NCI-H345 (cell line): ENCODE measurements at regions not wholly inside any gene's neighbourhood (a gene's known extent, or its start where the extent isn't known, plus 50 kb on each side); places are given as distances from the start of the nearest gene placed in this dataset.
"Not testable (repeated sequence)": the region's sequence is repeated elsewhere in the genome, so short reads cannot be mapped to it uniquely, and the experiment has no call there.

ENCODE experiments used
- DNase-seq: peaks from one replicate; lab custom pipeline; 2025; lab: John Stamatoyannopoulos, UW

DNA sequence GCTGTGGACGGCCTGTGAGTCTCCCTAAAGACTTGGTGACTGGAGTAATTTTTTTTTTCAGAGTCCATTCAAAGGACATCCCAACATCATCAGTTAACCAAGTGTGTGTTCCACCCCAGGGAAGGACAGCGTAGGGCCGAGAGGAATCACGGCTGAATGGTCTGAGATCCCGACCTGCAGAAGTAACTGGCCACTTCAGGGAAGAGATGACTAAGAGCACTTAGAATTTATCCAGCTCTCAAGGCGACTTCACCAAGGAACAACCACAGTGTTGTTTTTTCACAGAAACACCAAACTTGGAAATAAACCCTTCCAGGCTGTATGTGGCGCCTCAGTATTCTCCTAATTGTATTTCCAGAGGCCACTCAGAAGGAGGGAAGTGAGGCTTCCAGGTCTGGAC, 231.6 kb downstream of the FNDC1 start:
- no peak for DNase-seq

DNA sequence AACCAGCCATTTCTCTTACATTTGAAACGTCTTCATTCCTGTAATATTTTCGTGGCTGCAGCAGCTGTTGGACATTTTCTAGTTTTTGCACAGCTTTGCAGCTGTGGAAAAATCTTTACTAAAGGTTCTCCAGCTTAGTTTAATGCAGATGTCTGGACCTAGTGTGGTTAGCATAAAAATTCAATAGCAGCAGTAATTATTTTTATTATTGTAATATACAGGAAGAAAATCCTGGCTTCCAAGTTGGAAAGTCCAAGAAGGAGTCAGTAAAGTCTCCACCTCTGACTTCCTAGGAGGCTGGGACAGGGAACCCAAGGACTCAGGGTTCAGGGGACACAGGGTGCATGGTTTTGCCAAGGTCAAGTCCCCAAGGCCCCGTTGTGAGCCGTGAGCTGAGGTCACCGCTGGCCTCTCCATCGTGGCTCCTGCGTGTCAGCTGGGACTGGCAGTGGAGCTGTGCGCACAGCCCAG, 230.6 kb downstream of the FNDC1 start:
- DNase-seq: no peak

DNA sequence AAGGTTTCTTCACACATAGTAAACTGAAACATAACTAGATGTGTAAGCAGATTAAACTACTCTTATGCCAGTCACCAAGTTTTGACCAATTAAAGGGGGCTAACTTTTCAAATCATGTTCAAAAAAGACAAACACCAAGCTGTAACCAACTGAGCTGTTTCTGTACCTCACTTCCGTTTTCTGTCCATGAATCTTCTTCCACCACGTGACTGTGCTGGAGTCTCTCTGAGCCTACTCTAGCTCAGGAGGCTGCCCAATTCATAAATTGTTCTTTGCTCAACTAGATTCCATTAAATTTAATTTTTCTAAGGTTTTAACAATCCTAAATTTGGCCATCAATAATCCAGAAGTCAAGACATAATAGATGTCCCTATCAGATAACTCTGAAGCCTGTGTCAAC, 229.4 kb downstream of the FNDC1 start:
- no peak for DNase-seq

DNA sequence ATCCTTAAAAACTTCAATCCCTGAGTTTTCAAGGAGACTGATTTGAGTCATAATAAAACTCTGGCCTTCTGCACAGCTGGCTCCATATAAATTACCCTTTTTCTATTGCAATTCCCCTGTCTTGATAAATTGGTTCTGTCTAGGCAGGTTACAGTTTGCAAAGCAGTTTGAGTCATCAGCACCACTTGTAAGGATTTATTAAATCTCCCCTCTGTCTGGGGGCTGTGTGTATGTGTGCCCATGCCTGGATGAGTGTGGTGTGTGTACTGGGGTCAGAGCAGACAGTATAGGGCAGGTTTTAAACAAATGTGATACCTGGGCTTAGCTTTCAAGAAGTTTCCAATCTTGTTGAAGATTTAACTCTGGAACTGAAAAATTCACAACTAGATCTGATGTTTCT, 228.6 kb downstream of the FNDC1 start:
- DNase-seq: no peak

DNA sequence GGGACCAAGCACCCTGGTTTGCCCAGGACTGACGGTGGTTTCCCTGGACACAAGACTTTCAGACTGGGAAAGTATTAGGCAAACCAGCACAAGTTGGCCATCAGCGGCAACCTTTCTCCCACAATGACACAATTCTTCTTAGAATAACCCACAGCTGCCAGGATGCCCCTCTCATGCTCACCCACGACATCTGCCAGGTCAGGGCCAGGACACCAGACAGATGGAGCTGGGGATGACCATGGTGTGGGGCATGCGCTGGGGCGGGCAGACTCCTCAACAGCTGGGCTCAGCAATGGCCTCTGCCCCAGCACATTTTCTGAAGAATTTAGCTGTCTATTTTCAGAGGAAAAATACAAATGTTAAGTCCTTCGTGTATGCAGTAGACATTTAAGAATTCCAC, 226.4 kb downstream of the FNDC1 start:
- DNase-seq: no peak

DNA sequence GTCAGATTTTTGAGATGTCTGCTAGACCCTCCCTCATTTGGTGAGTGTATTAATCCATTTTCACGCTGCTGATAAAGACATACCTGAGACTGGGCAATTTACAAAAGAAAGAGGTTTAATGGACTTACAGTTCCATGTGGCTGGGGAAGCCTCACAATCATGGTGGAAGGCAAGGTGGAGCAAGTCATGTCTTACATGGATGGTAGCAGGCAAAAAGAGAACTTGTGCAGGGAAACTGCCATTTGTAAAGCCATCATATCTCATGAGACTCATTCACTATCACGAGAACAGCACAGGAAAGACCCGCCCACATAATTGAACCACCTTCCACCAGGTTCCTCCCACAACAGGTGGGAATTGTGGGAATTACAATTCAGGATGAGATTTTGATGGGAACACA, 223.5 kb downstream of the FNDC1 start:
- not testable (repeated sequence) for DNase-seq

DNA sequence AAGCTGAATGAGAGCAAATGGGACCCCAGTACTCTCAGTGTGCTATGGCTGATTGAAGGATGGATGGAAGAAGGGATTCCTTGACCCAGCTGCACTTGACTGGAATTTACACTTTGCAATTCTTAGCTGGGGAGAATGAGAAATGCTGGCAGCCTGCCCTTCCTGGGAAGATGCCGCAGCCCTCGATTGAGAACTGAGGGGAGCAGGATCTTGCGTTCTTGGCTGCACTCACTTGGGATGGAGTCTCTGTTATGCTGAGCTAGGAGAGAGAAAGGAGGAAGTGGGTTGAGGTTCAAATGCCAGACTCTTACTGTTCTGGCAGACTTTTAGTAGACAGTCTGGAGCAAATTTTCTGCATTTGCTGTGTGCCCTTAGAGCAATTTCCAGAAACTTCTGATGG, 221.2 kb downstream of the FNDC1 start:
- DNase-seq: no peak

DNA sequence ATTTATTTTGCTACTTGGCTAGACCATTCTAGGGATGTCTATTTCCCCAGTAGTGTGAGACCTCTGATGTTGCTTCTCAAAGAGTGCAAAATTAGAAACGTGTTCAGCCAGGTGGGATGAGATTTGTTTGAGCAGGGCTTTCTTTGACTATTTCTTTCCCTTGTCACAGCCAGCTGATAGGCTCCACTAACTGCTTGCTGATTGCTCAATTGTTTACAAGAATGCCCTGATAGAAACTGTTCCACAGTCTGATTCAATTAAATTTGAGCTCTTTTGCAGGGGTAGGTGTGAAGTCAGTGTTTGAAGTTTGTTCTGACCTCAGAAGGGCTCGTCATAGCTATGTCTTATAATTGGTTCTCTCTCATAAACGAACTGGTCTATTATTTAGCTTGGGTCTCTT, 220.5 kb downstream of the FNDC1 start:
- no peak for DNase-seq

DNA sequence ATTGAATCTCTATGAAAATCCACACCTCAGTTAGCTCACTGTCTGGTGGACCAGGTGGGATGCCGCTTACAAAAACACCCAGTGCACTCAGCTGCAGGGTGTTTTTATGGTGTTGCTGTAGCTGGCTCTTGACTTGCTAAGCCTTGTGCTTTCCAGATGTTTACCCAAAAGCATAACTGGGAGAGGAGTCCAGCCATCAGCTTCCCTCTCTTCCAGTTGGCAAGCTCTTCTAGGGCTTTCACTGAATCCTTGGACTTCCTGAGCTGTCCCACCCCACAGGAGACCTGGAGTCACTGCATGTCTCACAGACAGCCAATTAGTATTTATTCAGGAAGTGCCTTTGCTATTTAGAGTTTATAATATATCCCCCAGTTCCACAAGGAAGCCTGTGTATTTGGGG, 210.9 kb downstream of the FNDC1 start:
- no peak for DNase-seq

DNA sequence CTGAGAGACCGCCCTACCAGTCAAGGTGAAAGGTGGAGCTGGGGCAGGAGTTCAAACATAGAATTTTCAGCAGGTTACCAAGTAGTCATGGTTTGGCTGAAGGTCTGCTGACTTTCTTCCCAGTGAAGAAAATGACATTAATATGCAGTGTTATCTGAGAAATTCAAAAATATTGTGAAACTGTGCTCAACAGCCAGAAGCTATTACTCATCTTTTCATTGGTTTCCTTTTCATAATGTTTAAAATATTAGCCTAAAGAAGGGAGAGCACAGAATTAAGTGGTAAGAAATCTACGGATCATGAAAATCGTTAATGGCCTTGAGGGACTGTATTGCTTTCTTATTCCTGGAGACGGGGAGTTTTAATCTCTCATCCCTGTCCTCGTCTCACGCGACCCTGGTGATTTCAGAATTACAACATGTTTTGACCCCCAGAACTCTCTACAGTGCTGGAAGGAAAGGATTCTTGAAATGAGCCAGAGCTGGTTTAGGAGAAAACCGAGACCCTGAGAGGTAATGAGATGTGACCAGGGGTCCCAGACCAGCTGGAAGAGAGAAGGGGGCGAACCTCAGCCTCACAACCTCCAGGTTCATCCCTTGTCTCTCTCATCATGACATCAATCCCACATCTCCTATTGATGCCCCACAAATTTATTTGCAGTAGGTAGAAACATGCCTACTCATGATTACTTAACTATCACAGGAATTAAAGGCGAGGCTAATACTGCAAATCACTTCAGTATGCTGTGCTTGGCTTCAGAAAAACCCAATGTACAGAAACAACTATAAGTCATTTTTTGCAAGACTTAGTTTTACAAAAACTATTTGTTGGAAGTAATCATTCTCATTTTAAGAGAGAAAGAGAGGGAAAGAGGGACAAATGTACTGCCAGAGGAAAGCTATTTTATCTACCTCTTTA, 209.5 kb downstream of the FNDC1 start:
- no peak for DNase-seq

DNA sequence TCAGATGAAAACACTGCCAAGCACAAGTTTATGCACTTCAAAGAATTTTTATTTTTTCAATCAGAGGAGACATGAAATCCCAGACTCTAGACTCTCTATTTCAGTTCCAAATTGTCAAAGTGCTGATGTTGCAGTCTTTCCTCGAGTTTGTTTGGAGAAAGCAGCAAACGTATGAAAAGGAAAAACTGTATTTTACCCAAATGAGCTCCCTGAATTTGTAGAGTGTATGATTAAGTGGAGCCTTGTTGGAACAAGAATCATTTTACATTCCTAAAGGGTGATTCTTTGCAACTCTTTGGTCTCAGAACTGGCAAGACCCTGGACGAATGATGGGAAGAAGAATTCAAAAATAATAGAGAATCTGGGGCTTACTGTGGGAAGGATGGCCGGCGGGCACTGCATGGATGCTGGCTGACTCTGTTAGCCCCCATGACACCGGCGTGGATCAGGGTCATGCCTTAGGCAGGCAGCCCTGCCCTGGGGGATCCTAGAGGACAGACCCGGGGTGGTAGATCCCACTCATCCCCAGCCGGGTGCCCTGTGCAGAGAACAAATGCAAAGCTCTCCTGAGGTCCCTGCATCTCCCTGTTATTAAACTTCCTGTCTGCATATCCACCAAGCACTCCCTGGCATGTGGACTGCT, 207.4 kb downstream of the FNDC1 start:
- DNase-seq: no peak

DNA sequence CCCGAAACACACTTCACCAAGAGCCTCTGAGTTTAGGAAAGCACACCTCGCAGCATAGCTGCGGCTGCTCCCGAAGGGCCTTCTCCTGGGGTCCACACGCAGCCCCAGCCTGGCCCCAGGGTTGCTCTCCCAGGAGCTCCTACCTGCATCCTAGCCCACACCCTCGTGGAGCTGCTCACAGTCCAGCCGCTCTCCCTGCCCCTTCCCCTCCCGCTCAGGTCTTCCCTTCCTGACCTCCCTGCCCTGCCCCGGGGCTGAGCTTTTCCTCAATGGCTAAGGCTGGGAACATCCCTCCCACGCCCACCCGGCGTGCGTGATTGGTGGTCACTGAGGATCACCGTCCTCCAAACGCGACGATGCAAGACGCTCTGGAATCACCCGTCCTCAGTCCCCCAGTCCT, 205.8 kb downstream of the FNDC1 start:
- DNase-seq: no peak

DNA sequence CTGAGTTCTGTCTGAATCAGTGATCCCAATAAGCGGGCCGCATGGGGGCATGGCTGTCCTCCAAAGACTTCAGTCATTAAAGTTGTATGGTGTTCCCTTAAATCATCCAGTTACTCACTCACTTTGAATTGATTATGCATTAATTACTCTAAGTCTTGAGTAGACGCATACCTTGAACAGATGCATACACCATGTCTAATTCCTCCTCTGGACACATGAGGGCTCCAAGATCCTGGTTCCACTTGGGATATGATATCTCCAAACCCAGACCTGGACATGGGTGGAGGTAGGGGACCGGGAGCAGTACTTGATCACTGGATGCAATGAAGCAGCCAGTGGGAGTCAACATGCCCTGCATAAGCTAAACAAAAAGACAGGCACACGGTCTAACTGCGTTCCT, 204.5 kb downstream of the FNDC1 start:
- no peak for DNase-seq

DNA sequence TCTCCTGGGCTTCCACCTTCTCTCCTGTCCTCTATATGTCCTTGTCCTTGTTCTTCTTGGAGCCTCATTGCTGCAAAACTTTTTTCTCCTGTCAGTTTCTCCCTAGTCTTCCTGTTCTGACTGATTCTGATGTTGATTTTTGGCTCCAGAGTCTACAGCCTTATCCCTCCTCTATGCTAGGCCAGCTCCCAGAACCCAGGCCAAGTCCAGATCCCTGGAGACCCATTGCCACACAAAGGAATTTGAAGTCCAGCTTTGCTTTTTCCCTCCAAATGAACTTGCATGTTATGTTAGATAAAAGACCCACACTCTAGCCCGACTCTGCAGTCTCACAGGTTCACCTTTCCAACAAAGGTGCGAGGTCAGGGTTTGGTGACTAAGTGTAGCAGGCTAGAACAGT, 203.1 kb downstream of the FNDC1 start:
- no peak for DNase-seq

DNA sequence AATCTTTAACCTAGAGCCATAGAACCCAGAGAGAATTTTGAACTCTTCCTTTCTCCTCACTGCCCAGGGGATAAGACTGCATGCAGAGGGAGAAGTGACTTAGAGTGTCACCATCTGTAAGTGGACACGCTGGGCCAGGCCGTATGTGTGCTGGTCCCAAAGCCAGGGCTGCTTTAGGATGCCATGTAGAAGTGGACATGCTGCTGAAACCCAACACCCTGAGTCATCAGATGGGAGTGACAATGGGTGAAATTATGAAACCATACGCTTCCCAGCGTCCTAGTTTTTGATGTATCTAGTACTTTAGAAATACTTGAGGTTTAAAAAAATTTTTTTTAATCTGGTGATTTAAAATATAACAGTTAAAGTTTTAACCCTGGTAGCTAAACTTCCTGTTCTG, 191.1 kb downstream of the FNDC1 start:
- DNase-seq: no peak

DNA sequence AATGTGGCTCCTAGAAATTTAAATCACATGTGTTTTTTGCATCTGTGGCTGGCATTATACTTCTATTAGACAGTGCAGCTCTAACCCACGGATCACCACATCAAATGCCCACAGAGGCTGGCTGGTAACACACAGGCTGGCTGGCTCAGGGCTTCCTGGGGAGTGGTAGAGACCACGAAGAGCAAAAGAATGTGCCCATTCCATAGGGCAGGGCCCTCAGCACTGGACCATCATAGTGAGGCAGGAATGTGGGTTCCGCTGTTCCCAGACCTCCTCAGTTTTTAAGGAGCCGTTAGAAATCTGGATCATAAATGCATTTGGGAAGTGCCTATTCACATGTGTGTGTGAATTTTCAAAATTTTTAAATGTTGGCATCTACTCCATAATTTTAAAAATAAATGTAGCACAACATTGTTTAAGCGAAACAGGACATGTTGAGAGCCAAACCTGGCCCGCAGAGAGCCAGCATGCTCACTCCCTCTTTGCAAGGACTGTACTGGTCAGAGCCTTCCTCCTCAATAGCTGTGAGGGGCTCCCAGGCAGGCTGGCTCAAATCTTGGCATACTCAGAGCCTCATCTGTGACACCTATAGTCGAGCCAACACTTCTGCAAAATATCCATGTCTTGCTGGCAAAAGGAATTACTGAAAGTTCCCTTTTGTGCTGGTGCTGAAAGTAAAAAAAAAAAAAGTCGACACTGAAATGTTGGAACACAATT, 190.5 kb downstream of the FNDC1 start:
- no peak for DNase-seq

DNA sequence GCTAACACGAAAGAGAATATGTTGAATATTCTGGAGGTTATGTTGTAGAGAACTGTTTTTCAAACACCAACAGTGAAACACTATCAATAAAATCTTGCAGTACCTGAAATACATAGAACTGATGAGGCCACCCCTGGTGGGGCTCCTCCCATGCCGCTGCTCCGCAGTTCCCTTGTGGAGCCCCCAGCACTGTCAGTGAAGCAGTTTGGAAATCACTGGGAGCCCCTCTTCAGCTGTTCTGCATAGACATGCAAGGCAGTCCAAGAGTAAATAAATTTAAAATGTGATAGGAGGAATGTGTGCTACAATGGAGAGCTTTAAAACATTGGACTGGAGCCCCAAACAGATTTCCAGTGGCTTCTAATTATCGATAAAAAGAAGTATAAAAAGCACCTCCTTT, 189.4 kb downstream of the FNDC1 start:
- DNase-seq: no peak

DNA sequence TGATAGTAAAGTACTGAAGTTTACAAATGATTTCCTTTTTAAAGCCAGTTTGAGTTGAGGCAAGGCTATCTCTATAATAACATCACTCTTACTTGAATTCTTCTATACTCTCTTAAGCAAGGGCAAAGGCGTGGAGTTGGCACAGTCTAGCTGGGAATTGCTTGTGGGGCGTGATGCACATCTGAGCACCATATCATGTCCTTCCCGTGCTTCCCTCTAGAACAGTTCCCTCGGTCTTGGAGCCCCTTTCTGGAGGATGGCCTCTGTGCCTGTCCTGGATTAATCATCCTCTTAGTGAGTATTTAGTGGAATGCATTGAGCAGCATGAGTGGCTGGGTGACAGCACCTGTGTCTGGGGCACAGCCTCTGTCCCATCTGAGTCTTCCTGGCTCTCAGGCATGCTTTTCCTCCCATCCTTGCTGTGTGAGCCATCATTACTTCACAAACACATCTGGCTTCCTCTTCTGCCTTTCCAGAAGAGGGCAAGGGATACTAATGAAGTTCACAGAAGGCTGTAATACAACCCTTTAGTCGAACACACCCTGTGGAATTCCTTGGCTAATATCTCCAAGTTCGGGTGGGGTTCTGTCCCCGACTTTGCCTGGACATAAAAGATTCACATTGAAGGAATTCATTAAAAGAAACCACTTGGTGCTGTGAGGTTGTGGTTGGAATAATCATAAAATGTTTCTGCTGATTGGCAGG, 188.2 kb downstream of the FNDC1 start:
- no peak for DNase-seq

DNA sequence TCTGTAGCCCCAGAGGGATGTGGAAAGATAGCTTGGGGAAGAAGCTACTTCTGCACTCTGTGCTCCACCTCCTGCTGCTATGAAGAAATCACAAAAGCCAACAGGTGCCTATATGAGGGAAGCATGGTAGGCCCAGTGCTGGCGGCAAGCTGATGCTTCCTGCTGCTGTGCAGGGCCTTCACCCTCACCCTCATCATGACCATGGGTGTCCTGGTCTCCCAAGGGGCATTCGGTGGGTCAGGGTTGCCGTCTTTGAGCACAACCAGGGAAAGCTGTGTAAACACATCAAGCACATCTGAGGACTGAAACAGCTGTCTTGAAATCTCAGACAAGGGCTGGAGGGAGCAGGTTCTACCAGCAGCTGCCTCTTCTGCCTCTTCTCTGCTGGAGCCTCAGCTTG, 184.0 kb downstream of the FNDC1 start:
- DNase-seq: no peak

DNA sequence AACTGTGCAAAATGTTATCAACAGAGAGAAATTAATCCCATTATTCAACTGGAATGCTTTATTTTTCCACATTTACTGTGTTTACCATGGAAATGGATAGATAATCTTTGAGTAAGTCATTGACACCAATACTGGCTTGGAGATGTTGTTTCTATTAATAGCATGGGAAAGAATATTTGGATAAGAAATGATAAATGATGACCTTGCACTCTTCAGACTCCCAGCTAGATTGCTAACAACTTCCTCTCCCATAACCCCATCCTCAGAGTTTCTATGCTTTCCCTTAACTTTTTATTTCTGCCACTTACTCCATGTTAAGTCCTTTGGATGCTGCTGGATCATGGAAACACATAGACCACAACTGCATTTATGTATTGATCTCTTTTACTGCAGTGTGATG, 182.5 kb downstream of the FNDC1 start:
- no peak for DNase-seq

DNA sequence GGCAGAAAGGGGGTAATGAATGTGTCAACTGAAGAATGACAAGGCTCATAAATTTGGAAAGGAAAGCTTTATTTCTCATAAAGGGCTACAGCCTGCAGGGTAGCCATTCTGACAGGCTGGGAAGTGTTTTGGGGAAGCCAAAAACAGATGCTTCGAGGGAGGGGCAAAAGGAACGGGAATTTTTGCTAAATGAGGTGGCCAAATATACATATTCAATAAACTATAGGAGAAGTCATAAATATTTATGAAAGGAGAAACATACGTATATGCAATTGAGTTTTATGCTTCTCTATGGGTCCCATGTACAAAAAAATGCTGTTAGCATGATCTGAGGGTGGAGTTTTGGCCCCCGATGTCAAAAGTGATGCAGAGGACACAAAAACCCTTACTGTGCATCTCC, 180.7 kb downstream of the FNDC1 start:
- no peak for DNase-seq

DNA sequence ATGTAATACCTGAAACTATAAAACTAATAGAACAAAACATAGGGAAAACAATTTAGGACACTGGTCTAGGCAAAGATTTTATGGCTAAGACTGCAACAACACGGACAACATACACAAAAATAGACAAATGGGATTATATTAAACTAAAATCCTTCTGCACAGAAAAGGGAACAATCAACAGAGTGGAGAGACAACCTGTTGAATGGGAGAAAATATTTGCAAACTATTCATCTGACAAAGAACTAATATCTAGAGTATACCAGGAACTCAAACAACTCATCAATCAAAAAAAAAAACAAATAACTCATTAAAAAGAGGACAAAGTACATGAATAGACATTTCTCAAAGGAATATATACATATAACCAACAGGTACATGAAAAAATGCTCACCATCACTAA, 174.5 kb downstream of the FNDC1 start:
- DNase-seq: no peak
